ENCODE measurements at regions not wholly inside any gene's neighbourhood (a gene's known extent, or its start where the extent isn't known, plus 50 kb on each side); places are given as distances from the start of the nearest gene placed in this dataset.

GRCh38 chr1:239636347-239636746 is 250.0 kb downstream of the CHRM3 start (continued):
- no peak for TF ChIP-seq EZH2 (IDR thresholded peaks at IDR 0.05; ENCODE audit: low read depth, low read length, severe bottlenecking)
- no peak for TF ChIP-seq SUZ12 (IDR thresholded peaks at IDR 0.05; ENCODE audit: low read length)
- no peak for TF ChIP-seq POLR2AphosphoS5 (IDR thresholded peaks at IDR 0.05; ENCODE audit: low read depth, low read length)
- no peak for TF ChIP-seq CHD1 (IDR thresholded peaks at IDR 0.05; ENCODE audit: low read depth, low read length)
- no peak for TF ChIP-seq GABPA (IDR thresholded peaks at IDR 0.05; ENCODE audit: borderline replicate concordance, insufficient read depth, low read length)

All from H1 (cell line).